ENCODE measurements at regions not wholly inside any gene's neighbourhood (a gene's known extent, or its start where the extent isn't known, plus 50 kb on each side); places are given as distances from the start of the nearest gene placed in this dataset.
"Not testable (repeated sequence)": the region's sequence is repeated elsewhere in the genome, so short reads cannot be mapped to it uniquely, and the experiment has no call there.

DNA sequence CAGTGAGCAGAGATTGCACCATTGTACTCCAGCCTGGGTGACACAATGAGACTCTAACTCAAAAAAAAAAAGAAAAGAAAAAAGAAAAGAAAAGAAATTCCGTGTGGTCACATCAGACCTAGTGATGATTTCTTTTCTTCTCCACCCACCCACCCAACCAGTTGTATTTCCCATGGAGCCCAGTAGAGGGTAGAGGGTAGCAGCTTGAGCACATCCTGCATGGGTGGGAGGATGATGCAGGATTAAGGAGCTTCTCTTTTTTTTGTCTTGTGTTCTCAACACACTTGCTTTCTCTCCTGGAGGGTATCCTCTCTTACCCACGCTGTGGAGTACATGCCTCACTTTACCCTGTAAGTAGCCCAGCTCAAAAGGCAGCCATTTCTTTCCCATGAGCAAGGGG is 118.6 kb upstream of the CARD11 start:
- DNase-seq, result no peak

DNA sequence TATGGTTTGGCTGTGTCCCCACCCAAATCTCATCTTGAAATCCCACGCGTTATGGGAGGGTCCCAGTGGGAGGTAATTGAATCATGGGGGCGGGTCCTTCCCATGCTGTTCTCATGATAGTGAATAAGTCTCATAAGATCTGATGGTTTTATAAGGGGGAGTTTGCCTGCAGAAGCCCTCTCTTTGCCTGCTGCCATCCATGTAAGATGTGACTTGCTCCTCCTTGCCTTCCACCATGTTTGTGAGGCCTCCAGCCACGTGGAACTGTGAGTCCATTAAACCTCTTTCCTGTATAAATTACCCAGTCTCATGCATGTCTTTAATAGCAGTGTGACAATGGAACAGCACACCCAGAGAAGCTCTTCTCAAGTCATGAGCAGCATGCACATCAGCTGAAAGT is 119.1 kb upstream of the CARD11 start:
- not testable (repeated sequence) for DNase-seq

DNA sequence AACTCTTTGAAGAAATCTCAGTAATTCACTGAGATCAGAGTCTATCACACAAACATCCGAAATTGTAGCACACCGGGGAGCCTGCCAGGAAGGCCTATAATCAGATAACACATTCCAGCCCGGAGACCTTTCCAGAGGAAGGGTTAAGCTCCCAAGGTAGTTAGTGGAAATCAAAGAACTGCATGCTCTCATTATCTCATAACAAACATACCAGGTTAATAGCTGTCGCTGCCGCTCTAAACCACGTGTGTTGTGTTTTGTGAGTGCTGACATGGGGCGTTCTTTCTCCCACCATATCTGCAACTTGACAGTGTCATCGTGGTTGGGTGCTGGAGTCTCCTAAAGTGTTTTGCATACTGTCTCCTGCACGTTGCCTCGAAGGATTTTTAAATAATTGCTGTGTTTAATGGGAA is 120.7 kb upstream of the CARD11 start:
- no peak for DNase-seq

GRCh38 chr7:3165681-3166580 is 122.3 kb upstream of the CARD11 start:
- no peak for DNase-seq

- no peak for DNase-seq
These were observed 123.9 kb upstream of the CARD11 start for GRCh38 chr7:3167551-3167950.

DNA sequence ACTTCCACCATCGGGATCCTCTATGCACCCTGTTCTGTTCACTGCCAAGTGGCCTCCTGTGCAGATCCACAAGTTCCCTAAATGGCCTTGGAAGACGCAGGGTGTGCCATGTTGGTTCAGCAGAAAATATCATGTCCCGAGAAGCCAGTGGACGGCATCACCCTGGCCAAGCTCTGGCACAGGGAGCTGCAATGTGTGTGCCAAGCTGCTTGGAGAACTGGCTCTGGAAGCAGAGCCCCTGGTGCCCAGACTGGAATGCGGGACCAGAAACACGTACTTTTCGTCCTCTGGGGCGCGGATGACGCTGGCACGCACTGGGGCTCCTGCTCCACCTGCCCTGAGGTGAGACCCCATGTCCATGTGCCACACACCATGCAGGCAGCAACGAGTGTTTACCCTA is 124.7 kb upstream of the CARD11 start:
- DNase-seq, result no peak

DNA sequence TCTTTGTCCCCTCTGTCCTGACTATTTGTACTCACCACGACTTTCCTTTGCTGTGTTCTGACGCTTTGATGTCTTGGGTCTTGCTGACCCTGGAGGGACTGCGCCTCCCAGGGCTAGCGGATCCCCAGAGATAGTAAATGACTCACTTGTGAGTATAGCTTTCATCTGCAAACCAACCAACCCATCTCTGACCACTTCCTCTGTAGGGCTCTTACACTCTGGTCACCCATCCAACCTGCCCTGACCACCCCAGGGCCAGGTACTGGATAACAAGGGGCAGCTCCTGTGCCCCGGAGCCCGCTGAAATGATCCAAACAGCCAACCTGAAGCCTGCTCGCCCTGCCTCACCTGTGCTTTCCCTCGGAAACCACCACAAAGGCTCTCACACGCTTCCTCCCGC is 125.2 kb upstream of the CARD11 start:
- no peak for DNase-seq

- no peak for DNase-seq
These were observed 128.2 kb upstream of the SDK1 start for GRCh38 chr7:3172768-3173280.

DNA sequence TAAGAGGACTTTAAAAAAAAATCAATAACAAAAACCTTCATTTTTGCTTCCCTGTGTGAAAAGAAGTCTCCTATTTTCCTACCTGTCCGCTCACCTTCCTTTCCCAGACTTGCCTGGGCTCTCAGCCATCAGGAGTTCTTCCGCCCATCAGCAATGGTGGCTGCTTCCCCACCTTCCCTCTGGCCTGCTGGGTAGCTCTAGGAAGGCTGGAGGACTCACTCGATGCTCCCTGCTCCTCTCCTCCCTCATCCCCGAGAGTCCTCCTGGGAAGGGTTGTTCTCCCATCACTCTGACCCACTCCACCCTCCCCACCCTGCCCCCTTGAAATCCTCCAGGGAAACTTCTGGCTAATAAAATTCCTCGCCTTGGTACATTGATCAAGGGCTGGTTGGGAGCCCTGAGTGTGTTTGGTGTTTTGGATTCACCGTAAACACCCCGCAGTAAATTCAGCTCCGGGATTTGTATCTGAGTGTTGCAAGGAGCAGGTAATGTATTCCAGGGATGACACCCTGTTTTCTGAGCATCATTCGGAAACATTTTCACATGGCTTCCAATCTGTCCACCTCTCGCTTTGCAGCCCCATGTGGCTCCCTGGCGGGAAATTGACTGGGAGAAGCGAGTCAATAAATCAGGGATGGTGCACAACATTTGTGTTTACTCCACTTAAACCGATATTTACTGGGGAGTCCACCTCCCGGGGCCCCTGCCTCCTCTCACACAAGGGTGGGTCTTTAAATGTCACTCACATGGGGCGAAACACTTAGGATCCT is 126.4 kb upstream of the SDK1 start:
- no peak for DNase-seq

DNA sequence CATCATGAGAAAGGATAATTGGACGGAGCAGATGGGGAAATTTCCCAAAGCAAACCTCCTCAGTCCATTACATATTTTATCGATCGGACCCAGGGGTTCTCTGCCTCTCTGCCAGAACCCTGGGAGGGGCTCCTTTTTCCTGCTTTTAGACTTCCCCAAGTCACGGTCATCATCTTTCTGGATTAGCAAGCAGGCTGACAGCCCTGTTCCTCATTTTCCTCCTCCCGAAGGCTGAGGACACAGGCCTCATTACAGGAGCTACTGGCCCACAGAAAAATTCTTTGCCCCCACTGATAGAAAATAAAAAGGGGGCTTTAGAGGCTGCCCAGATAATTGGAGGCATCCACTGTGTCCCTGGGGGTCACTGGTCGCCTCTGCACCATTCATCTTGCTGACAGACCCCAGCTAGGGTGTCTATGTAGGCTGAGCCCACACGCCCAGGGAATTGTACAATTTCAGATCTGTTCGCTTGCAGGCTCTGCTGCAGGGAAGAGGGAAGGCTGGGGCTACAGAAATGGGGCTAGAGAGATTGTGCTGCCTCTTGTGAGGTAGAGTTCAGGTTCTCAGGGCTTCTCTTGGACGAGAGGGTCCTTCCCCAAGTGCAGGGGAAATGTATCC is 125.7 kb upstream of the SDK1 start:
- no peak for DNase-seq

DNA sequence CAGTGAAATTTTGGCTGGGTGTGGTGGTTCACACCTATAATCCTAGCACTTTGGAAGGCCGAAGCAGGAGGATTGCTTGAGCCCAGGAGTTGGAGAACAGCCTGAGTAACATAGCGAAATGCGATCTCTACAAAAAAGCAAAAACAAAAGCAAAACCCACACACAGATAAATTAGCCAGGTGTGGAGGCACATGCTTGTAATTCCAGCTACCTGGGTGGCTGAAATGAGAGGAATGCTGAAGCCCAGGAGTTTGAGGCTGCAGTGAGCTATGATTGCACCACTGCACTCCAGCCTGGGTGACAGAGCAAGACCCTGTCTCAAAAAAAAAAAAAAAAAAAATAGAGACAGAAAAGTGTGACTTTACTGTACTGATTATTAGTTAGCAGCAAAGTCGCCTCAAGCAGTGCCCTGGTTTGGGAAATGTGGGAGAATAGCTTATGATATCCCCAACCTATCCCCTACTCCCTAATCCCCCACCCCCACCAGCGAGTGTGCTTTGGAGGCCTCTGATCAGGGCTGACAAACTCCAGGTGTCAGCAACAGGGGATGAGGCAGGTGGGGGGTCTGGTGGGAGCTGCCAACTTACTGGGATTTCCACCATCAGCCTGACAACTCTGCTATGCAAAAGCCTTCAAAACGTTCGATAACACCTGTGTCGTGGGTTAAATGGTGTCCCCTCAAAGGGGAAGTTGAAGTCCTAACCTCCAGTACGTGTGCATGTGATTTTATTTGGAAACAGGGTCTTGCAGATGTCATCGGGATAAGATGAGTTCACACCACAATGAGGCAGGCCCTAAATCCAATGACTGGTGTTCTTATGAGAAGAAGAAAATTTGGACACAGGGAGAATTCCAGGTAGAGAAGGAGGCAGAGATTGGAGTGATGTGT is 124.7 kb upstream of the SDK1 start:
- no peak for DNase-seq

- no peak for DNase-seq
These were observed 123.8 kb upstream of the SDK1 start for GRCh38 chr7:3177271-3177670.

DNA sequence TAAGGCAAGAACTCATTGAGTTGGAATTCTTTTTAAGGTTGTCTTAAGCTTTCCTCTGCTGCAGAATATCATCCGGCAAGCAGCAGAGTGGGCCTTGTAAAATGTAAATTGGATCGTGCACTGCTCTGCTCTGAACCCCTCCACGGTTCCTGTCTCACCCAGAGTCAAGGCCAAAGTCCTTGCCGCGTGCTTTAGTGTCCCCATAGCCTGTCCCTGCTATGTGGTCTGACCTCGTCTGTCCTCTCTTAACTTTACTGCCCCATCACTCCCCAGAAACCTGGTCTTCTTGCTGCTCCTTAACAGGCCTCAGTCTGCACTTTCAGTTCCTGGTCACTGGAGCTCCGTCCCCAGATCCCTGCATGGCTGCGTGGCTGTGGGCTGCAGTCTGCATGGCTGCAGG is 121.6 kb upstream of the SDK1 start:
- DNase-seq, result no peak

DNA sequence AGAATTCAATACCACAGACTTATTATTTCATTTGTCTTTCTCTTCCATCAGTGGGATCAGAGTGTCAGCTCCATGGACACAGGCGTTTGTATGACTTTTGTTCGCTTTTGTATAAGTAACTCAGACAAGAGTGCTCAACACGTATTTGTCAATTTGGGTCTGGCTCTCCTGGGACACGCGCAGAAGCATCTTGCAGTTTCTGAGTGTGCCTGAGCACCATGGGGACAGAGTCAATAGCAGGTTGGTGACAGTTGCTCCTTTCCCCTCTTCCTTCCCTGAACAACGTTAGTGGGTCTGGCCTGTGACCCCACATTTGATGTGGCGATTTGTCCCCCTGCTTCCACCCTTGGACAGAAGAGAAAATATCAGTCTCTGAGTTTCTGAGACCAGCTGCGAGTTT is 120.4 kb upstream of the SDK1 start:
- DNase-seq, result no peak

GRCh38 chr7:3182055-3182454 is 119.0 kb upstream of the SDK1 start:
- not testable (repeated sequence) for DNase-seq

DNA sequence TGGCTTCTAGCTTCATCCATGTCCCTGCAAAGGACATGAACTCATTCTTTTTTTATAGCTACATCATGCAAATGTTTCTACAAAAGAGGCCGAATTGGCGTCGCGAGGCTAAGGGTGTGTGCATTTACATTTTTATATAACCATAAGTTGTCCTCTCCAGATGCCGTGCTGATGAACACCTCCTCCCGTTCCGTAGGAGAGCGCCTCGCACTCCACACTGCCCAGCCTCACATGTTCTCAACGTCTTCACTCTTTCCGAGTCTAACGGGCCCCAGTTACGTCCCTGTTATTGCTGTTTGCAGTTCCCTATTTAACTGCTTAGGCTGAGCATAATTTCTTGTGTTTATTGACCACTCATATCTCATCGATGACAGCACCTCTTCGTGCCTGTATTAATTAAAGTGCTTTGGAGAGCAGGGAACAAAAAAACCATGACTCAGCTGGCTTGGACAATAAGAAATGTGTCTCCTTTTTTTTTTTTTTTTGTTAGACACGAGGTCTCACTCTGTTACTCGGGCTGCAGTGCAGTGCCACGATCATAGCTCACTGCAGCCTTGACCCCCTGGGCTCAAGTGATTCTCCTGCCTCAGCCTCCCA is 113.5 kb upstream of the SDK1 start:
- DNase-seq, result no peak

GRCh38 chr7:3188946-3189345 is 112.1 kb upstream of the SDK1 start:
- no peak for DNase-seq

DNA sequence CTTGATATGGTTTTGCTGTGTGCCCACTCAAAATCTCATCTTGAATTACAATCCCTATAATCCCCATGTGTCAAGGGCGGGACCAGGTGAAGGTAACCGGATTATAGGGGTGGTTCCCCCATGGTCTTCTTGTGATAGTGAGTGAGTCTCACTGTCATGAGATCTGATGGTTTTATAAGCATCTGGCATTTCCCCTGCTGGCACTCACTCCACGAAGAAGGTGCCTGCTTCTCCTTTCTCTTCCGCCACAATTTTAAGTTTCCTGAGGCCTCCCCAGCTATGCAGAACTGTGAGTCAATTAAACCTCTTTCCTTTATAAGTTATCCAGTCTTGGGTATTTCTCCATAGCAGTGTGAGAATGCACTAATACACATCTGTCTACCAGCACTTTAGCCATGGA is 109.5 kb upstream of the SDK1 start:
- DNase-seq, result no peak

DNA sequence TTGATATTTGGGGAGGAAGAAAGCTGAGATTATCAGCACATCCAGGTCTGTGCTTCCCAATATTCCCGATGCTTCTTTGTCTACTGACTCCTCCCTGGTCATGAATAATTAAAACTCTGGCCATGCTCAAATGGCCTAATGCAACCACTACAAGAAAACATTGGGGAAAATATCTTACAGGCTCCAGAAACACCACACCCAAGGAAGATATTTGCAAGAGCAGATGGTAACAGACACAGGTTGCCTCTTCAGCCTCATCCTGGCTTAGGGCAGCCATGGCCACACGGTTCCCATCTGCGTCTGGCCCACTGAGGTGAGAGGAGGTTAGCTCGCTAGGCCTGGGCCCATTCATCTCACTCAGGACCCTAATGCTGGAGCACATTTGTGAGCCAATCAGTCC is 108.4 kb upstream of the SDK1 start:
- no peak for DNase-seq

- no peak for DNase-seq
These were observed 107.5 kb upstream of the SDK1 start for GRCh38 chr7:3193379-3194120.

Data from renal pelvis (tissue), 1 donor.